Neural cell (in vitro differentiated cells): ENCODE measurements at regions not wholly inside any gene's neighbourhood (a gene's known extent, or its start where the extent isn't known, plus 50 kb on each side); places are given as distances from the start of the nearest gene placed in this dataset.
A peak's percentile ranks its signal among the peaks of the same experiment; 100 is the strongest.

Experiments
- H2AFZ ChIP-seq: fragments of 200-600, 300-800 bp; sonication (generic), shearing (Covaris generic); 2 replicates; pipeline ENCODE4 v1.6.0; 2014; ENCODE audit warnings: low read depth, mild to moderate bottlenecking, antibody characterized with exemption, low read length, moderate library complexity
- H3F3A ChIP-seq: fragments of 200-600 bp; shearing (Covaris generic); 2 replicates; pipeline ENCODE4 v1.6.1; 2016; ENCODE audit warnings: mild to moderate bottlenecking, moderate library complexity, mixed read lengths, antibody characterized with exemption, low read length; ENCODE audit not compliant: insufficient read depth, poor library complexity, severe bottlenecking
- H3K27ac ChIP-seq: fragments of 200-600, 300-800 bp; sonication (generic), shearing (Covaris generic); 2 replicates; pipeline ENCODE4 v1.5.1; 2014; ENCODE audit warnings: mild to moderate bottlenecking, low read length, moderate library complexity
- H3K27me3 ChIP-seq: fragments of 300-800, 200-600 bp; sonication (generic), shearing (Covaris generic); 2 replicates; pipeline ENCODE4 v1.6.0; 2014; ENCODE audit warnings: mild to moderate bottlenecking, low read depth, low read length, moderate library complexity; ENCODE audit not compliant: insufficient read depth
- H3K36me3 ChIP-seq: fragments of 300-800, 200-600 bp; sonication (generic), shearing (Covaris generic); 2 replicates; pipeline ENCODE4 v1.5.1; 2014; ENCODE audit warnings: mild to moderate bottlenecking, antibody characterized with exemption, low read length, moderate library complexity; ENCODE audit not compliant: insufficient read depth
- H3K4me2 ChIP-seq: fragments of 300-800, 200-600 bp; sonication (generic), shearing (Covaris generic); 2 replicates; pipeline ENCODE4 v1.6.0; 2014; ENCODE audit warnings: mild to moderate bottlenecking, low read length
- H3K4me3 ChIP-seq: fragments of 300-800, 200-600 bp; sonication (generic), shearing (Covaris generic); 2 replicates; pipeline ENCODE4 v1.5.1; 2014; ENCODE audit warnings: mild to moderate bottlenecking, low read length, moderate library complexity
- H3K79me2 ChIP-seq: fragments of 200-600 bp; shearing (Covaris generic); replicated peaks from 2 replicates; pipeline ENCODE4 v1.6.0; 2014; ENCODE audit warnings: mild to moderate bottlenecking, low read length, moderate library complexity; ENCODE audit not compliant: insufficient read depth
- H3K9ac ChIP-seq: fragments of 300-800, 200-600 bp; sonication (generic), shearing (Covaris generic); 2 replicates; pipeline ENCODE4 v1.6.1; 2016; ENCODE audit warnings: mild to moderate bottlenecking, low read length, mixed read lengths
- H3K9me2 ChIP-seq: fragments of 200-600 bp; shearing (Covaris generic); 2 replicates; pipeline ENCODE4 v1.6.1; 2016; ENCODE audit warnings: mild to moderate bottlenecking, low read length, mixed read lengths; ENCODE audit not compliant: insufficient read depth
- H3K9me3 ChIP-seq: fragments of 200-600, 300-800 bp; sonication (generic), shearing (Covaris generic); 2 replicates; pipeline ENCODE4 v1.6.1; 2016; ENCODE audit warnings: mild to moderate bottlenecking, mixed run types, low read length, moderate library complexity, mixed read lengths
- H4K20me1 ChIP-seq: fragments of 200-600 bp; shearing (Covaris generic); 2 replicates; pipeline ENCODE4 v1.6.1; 2016; ENCODE audit warnings: mild to moderate bottlenecking, mixed run types; ENCODE audit not compliant: insufficient read depth
- CTCF ChIP-seq: fragments of 450-650 bp; IDR thresholded peaks from 2 replicates; pipeline ENCODE4 v1.5.1; 2014; ENCODE audit warnings: antibody characterized with exemption, mild to moderate bottlenecking, moderate library complexity; ENCODE audit not compliant: poor library complexity, severe bottlenecking
- EP300 ChIP-seq: fragments of 450-650 bp; conservative IDR thresholded peaks from 2 replicates; pipeline ENCODE4 v1.6.1; 2014; ENCODE audit warnings: antibody characterized with exemption, mild to moderate bottlenecking, moderate library complexity; ENCODE audit not compliant: poor library complexity, severe bottlenecking
- EZH2 ChIP-seq: fragments of 200-600, 300-800 bp; shearing (Covaris generic), sonication (generic); IDR thresholded peaks from 2 replicates; pipeline ENCODE4 v1.6.1; 2014; ENCODE audit warnings: antibody characterized with exemption, low read length, borderline replicate concordance, mild to moderate bottlenecking; ENCODE audit not compliant: insufficient read depth, poor library complexity, severe bottlenecking
- MXI1 ChIP-seq: fragments of 450-650 bp; conservative IDR thresholded peaks from 2 replicates; pipeline ENCODE4 v1.6.1; 2014; ENCODE audit warnings: antibody characterized with exemption, mild to moderate bottlenecking; ENCODE audit not compliant: poor library complexity, severe bottlenecking
- POLR2AphosphoS5 ChIP-seq: IDR thresholded peaks from 2 replicates; pipeline ENCODE4 v1.6.1; 2012
- RAD21 ChIP-seq: fragments of 450-650 bp; conservative IDR thresholded peaks from 2 replicates; pipeline ENCODE4 v1.6.1; 2014; ENCODE audit warnings: antibody characterized with exemption, mild to moderate bottlenecking, moderate library complexity
- REST ChIP-seq: IDR thresholded peaks from 2 replicates; pipeline ENCODE4 v1.6.1; 2012; ENCODE audit warnings: borderline replicate concordance
- SMC3 ChIP-seq: fragments of 450-650 bp; conservative IDR thresholded peaks from 2 replicates; pipeline ENCODE4 v1.6.1; 2014; ENCODE audit warnings: antibody characterized with exemption, mild to moderate bottlenecking, moderate library complexity; ENCODE audit not compliant: poor library complexity
- TAF1 ChIP-seq: IDR thresholded peaks from 2 replicates; pipeline ENCODE4 v1.6.1; 2012; ENCODE audit warnings: low read depth

- H2AFZ ChIP-seq: no peak overlapping the region
- no peaks in the 10 kb centered on the region for H4K20me1 ChIP-seq
- no peak overlapping the region for H3K9ac ChIP-seq
- no peaks in the 10 kb centered on the region for H3F3A ChIP-seq
- H3K4me3 ChIP-seq: no peak overlapping the region
- H3K27me3 ChIP-seq: no peaks in the 10 kb centered on the region
- no peaks in the 10 kb centered on the region for H3K9me2 ChIP-seq
- H3K27ac ChIP-seq: no peak overlapping the region
- TF ChIP-seq POLR2AphosphoS5 (no peak), EP300 (no peak), RAD21 (no peak), EZH2 (no peak), TAF1 (no peak), SMC3 (no peak), MXI1 (no peak), CTCF (no peak), REST (no peak)
- H3K4me2 ChIP-seq: no peak overlapping the region
- H3K36me3 ChIP-seq: no peaks in the 10 kb centered on the region
- H3K9me3 ChIP-seq: no peaks in the 10 kb centered on the region
- no peaks in the 10 kb centered on the region for H3K79me2 ChIP-seq
Measured at GRCh38 chr16:17951378-17951777, 385.2 kb downstream of the NPIPA8 start.

GRCh38 chr16:17949982-17950250 is 386.6 kb downstream of the NPIPA8 start:
- H3K4me2 ChIP-seq: no peak overlapping the region
- no peak overlapping the region for H3K4me3 ChIP-seq
- H4K20me1 ChIP-seq: no peaks in the 10 kb centered on the region
- H3K9me3 ChIP-seq: no peaks in the 10 kb centered on the region
- TF ChIP-seq MXI1 (no peak), CTCF (no peak), TAF1 (no peak), EP300 (no peak), SMC3 (no peak), EZH2 (no peak), POLR2AphosphoS5 (no peak), REST (no peak), RAD21 (no peak)
- no peaks in the 10 kb centered on the region for H3K27me3 ChIP-seq
- H3K79me2 ChIP-seq: no peaks in the 10 kb centered on the region
- H3K36me3 ChIP-seq: no peaks in the 10 kb centered on the region
- H3K9me2 ChIP-seq: no peaks in the 10 kb centered on the region
- peak overlapping the region; percentile 34 for H3K27ac ChIP-seq
- H2AFZ ChIP-seq: peak overlapping the region; percentile 48
- no peak overlapping the region for H3K9ac ChIP-seq
- H3F3A ChIP-seq: no peaks in the 10 kb centered on the region
